ENCODE measurements at regions not wholly inside any gene's neighbourhood (a gene's known extent, or its start where the extent isn't known, plus 50 kb on each side); places are given as distances from the start of the nearest gene placed in this dataset.

DNA sequence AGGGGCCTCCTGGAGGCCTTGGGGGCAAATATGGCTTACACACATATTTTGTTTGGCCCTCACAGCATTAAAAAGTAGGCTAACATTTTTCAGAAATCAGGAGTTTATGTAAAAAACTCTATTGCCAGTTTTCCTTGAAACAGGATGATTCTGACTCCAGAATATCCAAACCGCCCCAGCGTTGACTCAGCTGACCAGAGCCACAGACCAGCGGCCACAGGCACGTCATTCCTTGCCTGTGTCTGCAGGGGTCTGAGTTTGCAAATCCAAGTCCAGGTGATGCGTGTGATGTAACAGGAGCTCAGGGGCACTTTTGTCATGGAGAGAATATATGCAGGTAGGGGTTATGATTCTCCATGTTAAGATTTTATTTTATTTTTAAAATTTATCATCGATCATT, 79.4 kb upstream of the ALKAL2 start:
- TF ChIP-seq POLR2A (IDR thresholded peaks at IDR 0.05) = no peak
- TF ChIP-seq, protein P1, sequence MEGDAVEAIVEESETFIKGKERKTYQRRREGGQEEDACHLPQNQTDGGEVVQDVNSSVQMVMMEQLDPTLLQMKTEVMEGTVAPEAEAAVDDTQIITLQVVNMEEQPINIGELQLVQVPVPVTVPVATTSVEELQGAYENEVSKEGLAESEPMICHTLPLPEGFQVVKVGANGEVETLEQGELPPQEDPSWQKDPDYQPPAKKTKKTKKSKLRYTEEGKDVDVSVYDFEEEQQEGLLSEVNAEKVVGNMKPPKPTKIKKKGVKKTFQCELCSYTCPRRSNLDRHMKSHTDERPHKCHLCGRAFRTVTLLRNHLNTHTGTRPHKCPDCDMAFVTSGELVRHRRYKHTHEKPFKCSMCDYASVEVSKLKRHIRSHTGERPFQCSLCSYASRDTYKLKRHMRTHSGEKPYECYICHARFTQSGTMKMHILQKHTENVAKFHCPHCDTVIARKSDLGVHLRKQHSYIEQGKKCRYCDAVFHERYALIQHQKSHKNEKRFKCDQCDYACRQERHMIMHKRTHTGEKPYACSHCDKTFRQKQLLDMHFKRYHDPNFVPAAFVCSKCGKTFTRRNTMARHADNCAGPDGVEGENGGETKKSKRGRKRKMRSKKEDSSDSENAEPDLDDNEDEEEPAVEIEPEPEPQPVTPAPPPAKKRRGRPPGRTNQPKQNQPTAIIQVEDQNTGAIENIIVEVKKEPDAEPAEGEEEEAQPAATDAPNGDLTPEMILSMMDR (IDR thresholded peaks at IDR 0.05) = no peak

All from body of pancreas (tissue), 4 donors.